Kidney (tissue), 13 donors: ENCODE measurements at regions not wholly inside any gene's neighbourhood (a gene's known extent, or its start where the extent isn't known, plus 50 kb on each side); places are given as distances from the start of the nearest gene placed in this dataset.
"Not testable (repeated sequence)": the region's sequence is repeated elsewhere in the genome, so short reads cannot be mapped to it uniquely, and the experiment has no call there.

Experiments
- DNase-seq, 5 donors: peaks; one replicate each; pipeline ENCODE4 v3.0.0-alpha.2; 2013 to 2020
- FAIRE-seq: peaks from 2 replicates; lab custom pipeline; 2012; peaks lifted over from hg19 to GRCh38; lab: Jason Lieb, UNC
- H3K27ac ChIP-seq, 2 donors: one replicate each; pipeline ENCODE4 v1.7.0; 2013; ENCODE audit warnings: low read depth in 2 of 2, low read length in 2 of 2, inconsistent platforms in 1 of 2
- H3K27me3 ChIP-seq: one replicate; pipeline ENCODE4 v1.7.1; 2013; ENCODE audit warnings: low read length, inconsistent platforms; ENCODE audit not compliant: control insufficient read depth, insufficient read depth
- H3K36me3 ChIP-seq, 3 donors: one replicate each; pipeline versions ENCODE4 v1.7.0 to v1.7.1; 2013; ENCODE audit warnings: low read length in 3 of 3, control low read depth in 1 of 3, inconsistent platforms in 1 of 3; ENCODE audit not compliant: insufficient read depth in 3 of 3, control insufficient read depth in 2 of 3
- H3K4me1 ChIP-seq, 3 donors: one replicate each; pipeline versions ENCODE4 v1.7.0 to v1.7.1; 2013; ENCODE audit warnings: low read length in 3 of 3, inconsistent platforms in 1 of 3, low read depth in 1 of 3; ENCODE audit not compliant: control insufficient read depth in 2 of 3, insufficient read depth in 2 of 3
- H3K4me3 ChIP-seq, 3 donors: one replicate each; pipeline versions ENCODE4 v1.7.0 to v1.8.1; 2013; ENCODE audit warnings: low read length in 3 of 3, control low read depth in 1 of 3, inconsistent platforms in 1 of 3
- H3K9ac ChIP-seq, 3 donors: one replicate each; pipeline versions ENCODE4 v1.7.0 to v1.7.1; 2013; ENCODE audit warnings: low read length in 3 of 3, control low read depth in 1 of 3, inconsistent platforms in 1 of 3
- H3K9me3 ChIP-seq, 3 donors: one replicate each; pipeline versions ENCODE4 v1.7.0 to v1.7.1; 2013; ENCODE audit warnings: low read length in 3 of 3, control low read depth in 1 of 3, inconsistent platforms in 1 of 3; ENCODE audit not compliant: control insufficient read depth in 2 of 3, insufficient read depth in 1 of 3
- intact Hi-C: fragments of 100-400 bp; cut with DNase I; formaldehyde crosslinking; loops from one replicate; pipeline ENCODE4 v1.11.1; 2022
- TF ChIP-seq, protein P1 (sequence below): IDR thresholded peaks from 3 replicates; pipeline ENCODE4 v1.5.1; 2012; ENCODE audit warnings: mild to moderate bottlenecking, moderate library complexity, borderline replicate concordance; ENCODE audit not compliant: insufficient read depth; ENCODE audit errors: extremely low read depth
- donor health status: control.
- donor health status: control.
- donor health status: control.
- donor health status: control.
- donor health status: control.
- donor health status: DM: yes; HTN: yes; CAD: no.
- donor health status: Normal renal cell carcinoma (clear cell type).

DNA sequence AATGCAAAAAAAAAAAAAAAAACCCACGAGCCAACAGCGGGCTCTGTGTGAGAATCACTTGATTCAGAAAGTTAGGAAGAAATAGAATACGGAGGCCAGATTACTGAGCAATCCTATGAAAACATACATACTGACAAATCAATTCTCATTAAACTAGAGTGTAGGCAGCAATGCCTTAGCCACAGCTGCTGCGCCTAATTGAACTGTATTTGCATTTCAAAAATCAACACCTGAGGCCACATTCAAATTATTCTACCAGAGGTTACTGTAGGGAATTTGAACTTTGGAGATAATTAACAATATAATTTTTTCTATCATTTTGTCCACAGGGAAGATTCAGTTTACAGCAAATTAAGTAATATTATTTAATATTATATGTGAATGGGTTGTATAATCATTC is 138.4 kb upstream of the PLD5 start:
- intact Hi-C loops = no loop called here
- no peak for FAIRE-seq

GRCh38 chr1:242653772-242654171 is 129.3 kb upstream of the PLD5 start:
- H3K9me3 ChIP-seq, DNase-seq, H3K27me3 ChIP-seq, H3K9ac ChIP-seq, intact Hi-C loops, H3K27ac ChIP-seq, H3K4me1 ChIP-seq, FAIRE-seq, H3K4me3 ChIP-seq, H3K36me3 ChIP-seq: not testable (repeated sequence)

More for the DNA sequence above, 138.4 kb upstream of the PLD5 start:
- DNase-seq = no peak
- Histone ChIP-seq H3K27me3 (no peaks in the 10 kb centered on the region), H3K9me3 (no peaks in the 10 kb centered on the region), H3K4me3 (no peak overlapping the region), H3K27ac (no peak overlapping the region), H3K36me3 (no peaks in the 10 kb centered on the region), H3K4me1 (no peaks in the 10 kb centered on the region), H3K9ac (no peak overlapping the region)
- TF ChIP-seq, protein P1, sequence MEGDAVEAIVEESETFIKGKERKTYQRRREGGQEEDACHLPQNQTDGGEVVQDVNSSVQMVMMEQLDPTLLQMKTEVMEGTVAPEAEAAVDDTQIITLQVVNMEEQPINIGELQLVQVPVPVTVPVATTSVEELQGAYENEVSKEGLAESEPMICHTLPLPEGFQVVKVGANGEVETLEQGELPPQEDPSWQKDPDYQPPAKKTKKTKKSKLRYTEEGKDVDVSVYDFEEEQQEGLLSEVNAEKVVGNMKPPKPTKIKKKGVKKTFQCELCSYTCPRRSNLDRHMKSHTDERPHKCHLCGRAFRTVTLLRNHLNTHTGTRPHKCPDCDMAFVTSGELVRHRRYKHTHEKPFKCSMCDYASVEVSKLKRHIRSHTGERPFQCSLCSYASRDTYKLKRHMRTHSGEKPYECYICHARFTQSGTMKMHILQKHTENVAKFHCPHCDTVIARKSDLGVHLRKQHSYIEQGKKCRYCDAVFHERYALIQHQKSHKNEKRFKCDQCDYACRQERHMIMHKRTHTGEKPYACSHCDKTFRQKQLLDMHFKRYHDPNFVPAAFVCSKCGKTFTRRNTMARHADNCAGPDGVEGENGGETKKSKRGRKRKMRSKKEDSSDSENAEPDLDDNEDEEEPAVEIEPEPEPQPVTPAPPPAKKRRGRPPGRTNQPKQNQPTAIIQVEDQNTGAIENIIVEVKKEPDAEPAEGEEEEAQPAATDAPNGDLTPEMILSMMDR = no peak

GRCh38 chr1:242651817-242652216 is 127.3 kb upstream of the PLD5 start:
- Histone ChIP-seq H3K27me3 (no peaks in the 10 kb centered on the region), H3K4me1 (no peaks in the 10 kb centered on the region), H3K27ac (no peak overlapping the region), H3K36me3 (no peaks in the 10 kb centered on the region), H3K9ac (no peak overlapping the region), H3K4me3 (no peak overlapping the region), H3K9me3 (no peaks in the 10 kb centered on the region)
- TF ChIP-seq, protein P1 = no peak
- DNase-seq = no peak
- FAIRE-seq = no peak
- intact Hi-C loops = no loop called here

DNA sequence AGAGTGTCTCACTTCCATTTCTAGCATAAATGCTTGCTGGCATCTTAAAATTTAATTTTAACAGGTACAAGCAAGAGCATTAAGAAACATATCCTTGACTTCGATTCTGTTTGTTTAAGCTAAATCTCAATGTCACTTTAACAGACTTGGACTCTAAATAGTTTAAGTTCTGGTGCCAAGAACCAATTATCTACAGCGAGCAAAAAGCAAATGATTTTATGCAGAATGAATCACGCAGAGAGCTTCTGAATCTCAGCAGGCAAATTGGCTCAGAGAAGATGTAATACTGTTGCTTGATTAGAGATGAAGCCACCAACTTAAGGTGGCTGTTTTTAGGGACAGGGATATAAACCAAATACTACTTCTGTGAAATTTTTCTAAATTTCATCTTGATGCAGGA is 117.0 kb upstream of the PLD5 start:
- no peak for DNase-seq
- no peaks in the 10 kb centered on the region for H3K9me3 ChIP-seq
- TF ChIP-seq, protein P1 = no peak

More for the DNA sequence above, 117.0 kb upstream of the PLD5 start:
- no peak for FAIRE-seq
- Histone ChIP-seq H3K4me3 (no peak overlapping the region), H3K4me1 (no peaks in the 10 kb centered on the region), H3K27ac (no peak overlapping the region), H3K36me3 (no peaks in the 10 kb centered on the region), H3K9ac (no peak overlapping the region), H3K27me3 (no peaks in the 10 kb centered on the region)
- intact Hi-C loops = no loop called here
